T-cell (primary cell): ENCODE measurements at regions not wholly inside any gene's neighbourhood (a gene's known extent, or its start where the extent isn't known, plus 50 kb on each side); places are given as distances from the start of the nearest gene placed in this dataset.
"Not testable (repeated sequence)": the region's sequence is repeated elsewhere in the genome, so short reads cannot be mapped to it uniquely, and the experiment has no call there.

Experiments
- ATAC-seq, 4 experiments: fragments of 200-7000 bp in 3 of 4; fragments of 150-1000 bp in 1 of 4; cut with Tn5 transposase; replicated peaks in 1 of 4; 1 replicate in 3 of 4; 2 replicates in 1 of 4; pipeline ENCODE4 v1.10.0; 2021; ENCODE audit warnings: moderate library complexity in 3 of 4, mild to moderate bottlenecking in 2 of 4, moderate number of reproducible peaks in 1 of 4
- CTCF ChIA-PET, 2 donors: fragments of 300-600 bp; sonication (Branson Sonifier 250); formaldehyde crosslinking; loops; one replicate each; lab custom pipeline; 2022; ENCODE audit warnings: antibody characterized with exemption in 2 of 2; lab: Charles Lee
- POLR2A ChIA-PET, 2 donors: fragments of 300-600 bp; sonication (Branson Sonifier 250); formaldehyde crosslinking; loops; one replicate each; lab custom pipeline; 2022; ENCODE audit warnings: antibody characterized with exemption in 2 of 2; lab: Charles Lee
- DNase-seq, 35 experiments: peaks; one replicate each; pipeline versions ENCODE4 v3.0.0 to v3.0.0-alpha.2; 2013 to 2023
- H3K27ac ChIP-seq: one replicate; pipeline ENCODE4 v1.5.1; 2013; ENCODE audit warnings: low read length
- H3K27me3 ChIP-seq, 2 experiments: replicated peaks in 1 of 2; 1 replicate in 1 of 2; 2 replicates in 1 of 2; pipeline versions ENCODE4 v1.6.1 to v1.7.0; 2013; ENCODE audit warnings: low read length in 1 of 2, mixed read lengths in 1 of 2; ENCODE audit not compliant: control insufficient read depth in 2 of 2, insufficient read depth in 2 of 2; ENCODE audit errors: extremely low read depth in 1 of 2
- H3K36me3 ChIP-seq, 2 donors: 1 replicate in 1 of 2; 2 replicates in 1 of 2; pipeline versions ENCODE4 v1.6.1 to v1.7.0; 2013; ENCODE audit warnings: low read length in 1 of 2; ENCODE audit not compliant: control insufficient read depth in 2 of 2, insufficient read depth in 1 of 2; ENCODE audit errors: extremely low read depth in 1 of 2
- H3K4me1 ChIP-seq, 2 experiments: 1 replicate in 1 of 2; 2 replicates in 1 of 2; pipeline versions ENCODE4 v1.6.1 to v1.7.0; 2013; ENCODE audit warnings: low read length in 2 of 2, mixed read lengths in 1 of 2; ENCODE audit not compliant: insufficient read depth in 2 of 2, control insufficient read depth in 1 of 2; ENCODE audit errors: extremely low read depth in 1 of 2
- H3K4me3 ChIP-seq, 2 donors: 1 replicate in 1 of 2; 2 replicates in 1 of 2; pipeline versions ENCODE4 v1.5.1 to v1.7.0; 2013; ENCODE audit warnings: mild to moderate bottlenecking in 2 of 2, low read length in 1 of 2, moderate library complexity in 1 of 2; ENCODE audit not compliant: control insufficient read depth in 1 of 2; ENCODE audit errors: extremely low read depth in 1 of 2
- H3K9me3 ChIP-seq: 2 replicates; pipeline ENCODE4 v1.7.0; 2013
- H3K27ac Mint-ChIP-seq, 2 donors: one replicate each; pipeline ENCODE4 v1.8.0; 2020 to 2021; ENCODE audit warnings: mild to moderate bottlenecking in 2 of 2, mixed read lengths in 2 of 2
- H3K27me3 Mint-ChIP-seq, 2 donors: one replicate each; pipeline ENCODE4 v1.8.0; 2021 to 2022; ENCODE audit warnings: mixed read lengths in 2 of 2
- H3K36me3 Mint-ChIP-seq: one replicate; pipeline ENCODE4 v1.8.0; 2021; ENCODE audit warnings: mixed read lengths
- H3K4me1 Mint-ChIP-seq, 3 donors: one replicate each; pipeline ENCODE4 v1.8.0; 2020 to 2022; ENCODE audit warnings: mixed read lengths in 3 of 3, mild to moderate bottlenecking in 1 of 3
- H3K4me3 Mint-ChIP-seq, 3 donors: one replicate each; pipeline ENCODE4 v1.8.0; 2020 to 2022; ENCODE audit warnings: mild to moderate bottlenecking in 3 of 3, mixed read lengths in 3 of 3, moderate library complexity in 3 of 3
- H3K9me3 Mint-ChIP-seq, 3 donors: one replicate each; pipeline ENCODE4 v1.8.0; 2020 to 2022; ENCODE audit warnings: mixed read lengths in 3 of 3
- WGBS: methylation state at CpG from one replicate; pipeline ENCODE4 v1.1.5; 2013; ENCODE audit warnings: missing lambda C conversion rate; ENCODE audit not compliant: insufficient coverage; 5-methylcytosine and 5-hydroxymethylcytosine counted together

GRCh38 chr6:166848979-166849748, 107.2 kb downstream of the RNASET2 start:
- POLR2A ChIA-PET = no interaction called here
- Histone ChIP-seq H3K27ac (no peak overlapping the region), H3K4me1 (peaks cover 0 to 2% of the 10 kb centered on the region in 2 experiments), H3K36me3 (no peaks in the 10 kb centered on the region), H3K27me3 (no peaks in the 10 kb centered on the region), H3K9me3 (no peaks in the 10 kb centered on the region), H3K4me3 (no peak overlapping the region)
- CTCF ChIA-PET = no interaction called here
- H3K36me3 Mint-ChIP-seq = peaks cover 19% of the 10 kb centered on the region
- no peak overlapping the region for H3K4me3 Mint-ChIP-seq
- no peak for DNase-seq
- no peaks in the 10 kb centered on the region for H3K27me3 Mint-ChIP-seq
- H3K27ac Mint-ChIP-seq = no peak overlapping the region
- ATAC-seq = no peak
- 92% methylated on average over 14 of the region's 20 CpGs for WGBS
- H3K4me1 Mint-ChIP-seq = peaks cover 0 to 12% (median 10%) of the 10 kb centered on the region in 3 donors
- peaks cover 0 to 29% (median 5%) of the 10 kb centered on the region in 3 donors for H3K9me3 Mint-ChIP-seq

GRCh38 chr6:166846446-166847142, 109.8 kb downstream of the RNASET2 start:
- H3K27me3 Mint-ChIP-seq, H3K36me3 ChIP-seq, H3K4me1 ChIP-seq, H3K4me3 Mint-ChIP-seq, CTCF ChIA-PET, H3K4me3 ChIP-seq, H3K4me1 Mint-ChIP-seq, ATAC-seq, H3K27ac Mint-ChIP-seq, H3K27me3 ChIP-seq, DNase-seq, H3K9me3 ChIP-seq, H3K27ac ChIP-seq, POLR2A ChIA-PET: not testable (repeated sequence)
- peaks cover 19% of the 10 kb centered on the region for H3K36me3 Mint-ChIP-seq
- peaks cover 0 to 29% (median 5%) of the 10 kb centered on the region in 3 donors for H3K9me3 Mint-ChIP-seq
- 100% methylated on average over 1 of the region's 3 CpGs for WGBS

- H3K27ac Mint-ChIP-seq = no peak overlapping the region
- peaks cover 7% of the 10 kb centered on the region for H3K36me3 Mint-ChIP-seq
Measured at GRCh38 chr6:166842607-166843006, 113.7 kb downstream of the RNASET2 start.

GRCh38 chr6:166841216-166841615, 115.1 kb downstream of the RNASET2 start:
- no peak overlapping the region for H3K4me3 ChIP-seq
- peaks cover 0 to 15% (median 4%) of the 10 kb centered on the region in 3 donors for H3K9me3 Mint-ChIP-seq
- DNase-seq (no peak), ATAC-seq (no peak)
- no peaks in the 10 kb centered on the region for H3K36me3 ChIP-seq
- H3K36me3 Mint-ChIP-seq = peaks cover 9% of the 10 kb centered on the region
- H3K27ac ChIP-seq = no peak overlapping the region
- H3K27ac Mint-ChIP-seq = no peak overlapping the region
- no peaks in the 10 kb centered on the region for H3K27me3 Mint-ChIP-seq
- WGBS = 70% methylated on average over 7 of the region's 7 CpGs
- H3K4me1 Mint-ChIP-seq = peaks cover 0 to under 1% (median 0%) of the 10 kb centered on the region in 3 donors
- H3K4me1 ChIP-seq = no peaks in the 10 kb centered on the region
- H3K9me3 ChIP-seq = no peaks in the 10 kb centered on the region
- ChIA-PET POLR2A (no interaction called here), CTCF (no interaction called here)
- H3K27me3 ChIP-seq = peaks cover 0 to 7% of the 10 kb centered on the region in 2 experiments
- H3K4me3 Mint-ChIP-seq = no peak overlapping the region

More at GRCh38 chr6:166842607-166843006, 113.7 kb downstream of the RNASET2 start:
- no peak for DNase-seq
- H3K9me3 ChIP-seq = no peaks in the 10 kb centered on the region
- ChIA-PET CTCF (no interaction called here), POLR2A (no interaction called here)
- Mint-ChIP-seq H3K4me1 (peaks cover 0 to 7% (median 0%) of the 10 kb centered on the region in 3 donors), H3K27me3 (no peaks in the 10 kb centered on the region), H3K9me3 (peaks cover 0 to 24% (median 5%) of the 10 kb centered on the region in 3 donors), H3K4me3 (no peak overlapping the region)
- 88% methylated on average over 5 of the region's 10 CpGs for WGBS
- no peaks in the 10 kb centered on the region for H3K27me3 ChIP-seq
- ATAC-seq = no peak
- no peak overlapping the region for H3K27ac ChIP-seq
- H3K36me3 ChIP-seq = no peaks in the 10 kb centered on the region
- no peak overlapping the region for H3K4me3 ChIP-seq
- H3K4me1 ChIP-seq = no peaks in the 10 kb centered on the region

GRCh38 chr6:166839569-166839968, 116.8 kb downstream of the RNASET2 start:
- peaks cover 0 to 9% (median 0%) of the 10 kb centered on the region in 3 donors for H3K9me3 Mint-ChIP-seq
- ChIA-PET POLR2A (no interaction called here), CTCF (no interaction called here)
- no peak overlapping the region for H3K27ac Mint-ChIP-seq
- no peaks in the 10 kb centered on the region for H3K27me3 Mint-ChIP-seq
- DNase-seq (no peak), ATAC-seq (no peak)
- H3K4me3 Mint-ChIP-seq = no peak overlapping the region
- no peak overlapping the region for H3K4me3 ChIP-seq
- no peaks in the 10 kb centered on the region for H3K4me1 ChIP-seq
- peaks cover 9% of the 10 kb centered on the region for H3K36me3 Mint-ChIP-seq
- peaks cover 0 to 7% of the 10 kb centered on the region in 2 experiments for H3K27me3 ChIP-seq
- H3K36me3 ChIP-seq = no peaks in the 10 kb centered on the region
- no peak overlapping the region for H3K27ac ChIP-seq
- no peaks in the 10 kb centered on the region for H3K4me1 Mint-ChIP-seq
- 100% methylated on average over 1 of the region's 3 CpGs for WGBS
- H3K9me3 ChIP-seq = no peaks in the 10 kb centered on the region

- Histone ChIP-seq H3K4me3 (no peak overlapping the region), H3K36me3 (no peaks in the 10 kb centered on the region), H3K27me3 (peaks cover 0 to 7% of the 10 kb centered on the region in 2 experiments), H3K27ac (no peak overlapping the region), H3K9me3 (no peaks in the 10 kb centered on the region), H3K4me1 (no peaks in the 10 kb centered on the region)
- DNase-seq (no peak), ATAC-seq (no peak)
- H3K36me3 Mint-ChIP-seq = peaks cover 9% of the 10 kb centered on the region
- ChIA-PET POLR2A (no interaction called here), CTCF (no interaction called here)
- H3K27ac Mint-ChIP-seq = no peak overlapping the region
- H3K4me1 Mint-ChIP-seq = no peaks in the 10 kb centered on the region
- H3K4me3 Mint-ChIP-seq = no peak overlapping the region
- WGBS = 74% methylated on average over 7 of the region's 10 CpGs
- H3K9me3 Mint-ChIP-seq = peaks cover 0 to 9% (median 0%) of the 10 kb centered on the region in 3 donors
- no peaks in the 10 kb centered on the region for H3K27me3 Mint-ChIP-seq
Measured at GRCh38 chr6:166838987-166839386, 117.4 kb downstream of the RNASET2 start.
